ENCODE measurements at regions not wholly inside any gene's neighbourhood (a gene's known extent, or its start where the extent isn't known, plus 50 kb on each side); places are given as distances from the start of the nearest gene placed in this dataset.

- no peaks in the 10 kb centered on the region for H3K9me3 Mint-ChIP-seq
- no peak overlapping the region for H3K27ac Mint-ChIP-seq (ENCODE audit: unreplicated experiment)
- no peak overlapping the region for H3K4me3 Mint-ChIP-seq
- H3K27me3 Mint-ChIP-seq (ENCODE audit: low read depth): no peaks in the 10 kb centered on the region
- H3K4me1 Mint-ChIP-seq: peaks cover 39% of the 10 kb centered on the region
- no peak for DNase-seq (ENCODE audit: low read depth, low spot score)
- TF ChIP-seq CTCF (conservative IDR thresholded peaks at IDR 0.05): no peak
- no peaks in the 10 kb centered on the region for H3K36me3 Mint-ChIP-seq (ENCODE audit: low read depth)
These were observed 56.3 kb downstream of the SCG2 start for GRCh38 chr2:223545830-223546229.

Data from neural crest cell (in vitro differentiated cells).